HL-60 (cell line): ENCODE measurements at regions not wholly inside any gene's neighbourhood (a gene's known extent, or its start where the extent isn't known, plus 50 kb on each side); places are given as distances from the start of the nearest gene placed in this dataset.

ENCODE experiments used
- POLR2AphosphoS5 ChIP-seq: IDR thresholded peaks from 2 replicates; pipeline ENCODE4 v1.6.1; 2012; ENCODE audit warnings: low read depth
- SPI1 ChIP-seq: IDR thresholded peaks from 2 replicates; pipeline ENCODE4 v1.6.1; 2012; ENCODE audit warnings: low read depth, mild to moderate bottlenecking, borderline replicate concordance
- TF ChIP-seq, protein P1 (sequence below): IDR thresholded peaks from one replicate; pipeline ENCODE4 v1.5.1; 2011; ENCODE audit warnings: low read length, control low read depth, inconsistent platforms; ENCODE audit not compliant: insufficient read depth
- TF ChIP-seq, protein P2 (sequence below): IDR thresholded peaks from 2 replicates; pipeline ENCODE4 v1.6.1; 2012; ENCODE audit warnings: low read depth; ENCODE audit not compliant: insufficient replicate concordance

DNA sequence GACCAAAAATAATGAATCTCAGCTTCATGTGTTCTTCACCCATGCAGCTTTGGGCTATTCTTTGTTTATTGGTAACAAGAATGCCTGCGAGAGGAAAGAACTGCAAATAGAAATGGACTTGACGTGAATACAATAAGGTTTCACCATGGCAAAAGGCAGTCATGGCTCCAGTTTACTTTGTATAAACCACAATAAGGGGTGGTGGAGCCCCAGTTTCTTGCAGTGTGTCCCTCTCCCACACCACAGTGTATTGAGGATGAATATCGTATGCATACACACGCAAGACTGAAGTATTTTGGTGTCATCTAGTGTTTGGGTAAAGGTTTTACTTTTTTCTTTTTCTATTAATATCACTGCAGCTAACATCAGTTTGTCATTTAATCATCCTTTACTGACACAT, 159.7 kb upstream of the CNTN4 start:
- TF ChIP-seq, protein P1, sequence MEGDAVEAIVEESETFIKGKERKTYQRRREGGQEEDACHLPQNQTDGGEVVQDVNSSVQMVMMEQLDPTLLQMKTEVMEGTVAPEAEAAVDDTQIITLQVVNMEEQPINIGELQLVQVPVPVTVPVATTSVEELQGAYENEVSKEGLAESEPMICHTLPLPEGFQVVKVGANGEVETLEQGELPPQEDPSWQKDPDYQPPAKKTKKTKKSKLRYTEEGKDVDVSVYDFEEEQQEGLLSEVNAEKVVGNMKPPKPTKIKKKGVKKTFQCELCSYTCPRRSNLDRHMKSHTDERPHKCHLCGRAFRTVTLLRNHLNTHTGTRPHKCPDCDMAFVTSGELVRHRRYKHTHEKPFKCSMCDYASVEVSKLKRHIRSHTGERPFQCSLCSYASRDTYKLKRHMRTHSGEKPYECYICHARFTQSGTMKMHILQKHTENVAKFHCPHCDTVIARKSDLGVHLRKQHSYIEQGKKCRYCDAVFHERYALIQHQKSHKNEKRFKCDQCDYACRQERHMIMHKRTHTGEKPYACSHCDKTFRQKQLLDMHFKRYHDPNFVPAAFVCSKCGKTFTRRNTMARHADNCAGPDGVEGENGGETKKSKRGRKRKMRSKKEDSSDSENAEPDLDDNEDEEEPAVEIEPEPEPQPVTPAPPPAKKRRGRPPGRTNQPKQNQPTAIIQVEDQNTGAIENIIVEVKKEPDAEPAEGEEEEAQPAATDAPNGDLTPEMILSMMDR, result no peak
- TF ChIP-seq SPI1, result no peak
- TF ChIP-seq, protein P2, sequence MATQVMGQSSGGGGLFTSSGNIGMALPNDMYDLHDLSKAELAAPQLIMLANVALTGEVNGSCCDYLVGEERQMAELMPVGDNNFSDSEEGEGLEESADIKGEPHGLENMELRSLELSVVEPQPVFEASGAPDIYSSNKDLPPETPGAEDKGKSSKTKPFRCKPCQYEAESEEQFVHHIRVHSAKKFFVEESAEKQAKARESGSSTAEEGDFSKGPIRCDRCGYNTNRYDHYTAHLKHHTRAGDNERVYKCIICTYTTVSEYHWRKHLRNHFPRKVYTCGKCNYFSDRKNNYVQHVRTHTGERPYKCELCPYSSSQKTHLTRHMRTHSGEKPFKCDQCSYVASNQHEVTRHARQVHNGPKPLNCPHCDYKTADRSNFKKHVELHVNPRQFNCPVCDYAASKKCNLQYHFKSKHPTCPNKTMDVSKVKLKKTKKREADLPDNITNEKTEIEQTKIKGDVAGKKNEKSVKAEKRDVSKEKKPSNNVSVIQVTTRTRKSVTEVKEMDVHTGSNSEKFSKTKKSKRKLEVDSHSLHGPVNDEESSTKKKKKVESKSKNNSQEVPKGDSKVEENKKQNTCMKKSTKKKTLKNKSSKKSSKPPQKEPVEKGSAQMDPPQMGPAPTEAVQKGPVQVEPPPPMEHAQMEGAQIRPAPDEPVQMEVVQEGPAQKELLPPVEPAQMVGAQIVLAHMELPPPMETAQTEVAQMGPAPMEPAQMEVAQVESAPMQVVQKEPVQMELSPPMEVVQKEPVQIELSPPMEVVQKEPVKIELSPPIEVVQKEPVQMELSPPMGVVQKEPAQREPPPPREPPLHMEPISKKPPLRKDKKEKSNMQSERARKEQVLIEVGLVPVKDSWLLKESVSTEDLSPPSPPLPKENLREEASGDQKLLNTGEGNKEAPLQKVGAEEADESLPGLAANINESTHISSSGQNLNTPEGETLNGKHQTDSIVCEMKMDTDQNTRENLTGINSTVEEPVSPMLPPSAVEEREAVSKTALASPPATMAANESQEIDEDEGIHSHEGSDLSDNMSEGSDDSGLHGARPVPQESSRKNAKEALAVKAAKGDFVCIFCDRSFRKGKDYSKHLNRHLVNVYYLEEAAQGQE, result no peak
- no peak for TF ChIP-seq POLR2AphosphoS5
